SH-SY5Y (cell line): ENCODE measurements at regions not wholly inside any gene's neighbourhood (a gene's known extent, or its start where the extent isn't known, plus 50 kb on each side); places are given as distances from the start of the nearest gene placed in this dataset.

Experiments used
- GATA2 ChIP-seq: IDR thresholded peaks from 2 replicates; pipeline ENCODE4 v1.6.1; 2011; ENCODE audit warnings: mild to moderate bottlenecking, low read depth, low read length
- GATA3 ChIP-seq: IDR thresholded peaks from 2 replicates; pipeline ENCODE4 v1.6.1; 2011; ENCODE audit warnings: low read depth, mild to moderate bottlenecking, low read length, moderate library complexity

DNA sequence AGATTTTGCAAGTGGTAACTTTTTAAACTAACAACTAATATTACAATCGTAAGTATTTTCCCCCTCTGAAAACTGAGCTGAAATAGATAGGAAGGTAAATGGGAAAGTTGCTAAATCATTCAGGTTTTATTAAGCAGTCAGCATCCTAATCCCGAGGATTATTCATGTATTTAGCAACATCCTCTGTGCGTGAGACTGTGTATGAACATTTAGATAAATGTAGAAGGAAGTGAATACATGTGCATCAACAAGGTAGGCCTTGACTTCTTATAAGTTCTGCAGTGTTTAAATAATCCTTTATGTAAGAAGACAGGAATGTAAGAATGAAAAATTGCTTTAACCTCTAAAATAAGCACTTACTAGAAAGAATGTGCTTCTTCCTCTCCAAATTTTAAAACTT is 745.9 kb upstream of the TENM4 start:
- no peak for TF ChIP-seq GATA3
- no peak for TF ChIP-seq GATA2

DNA sequence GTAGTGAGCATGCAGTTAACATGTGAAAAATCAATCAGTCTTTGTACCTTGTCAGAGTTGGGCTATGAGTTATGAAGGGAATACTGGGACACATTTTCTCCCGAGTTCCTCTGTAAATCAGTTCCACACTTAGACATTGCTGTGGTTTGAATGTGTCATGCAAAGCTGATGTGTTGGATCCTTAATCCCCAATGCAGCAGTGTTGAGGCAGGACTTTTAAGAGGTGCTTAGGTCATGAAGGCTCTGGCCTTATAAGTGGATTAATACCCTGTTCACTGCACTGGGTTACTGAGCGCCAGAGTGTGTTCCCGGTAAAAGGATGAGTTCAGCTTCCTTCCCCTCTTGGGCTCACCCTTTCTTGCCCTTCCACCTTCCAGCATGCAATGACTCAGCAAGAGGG is 742.1 kb upstream of the TENM4 start:
- TF ChIP-seq GATA3 (no peak), GATA2 (no peak)

DNA sequence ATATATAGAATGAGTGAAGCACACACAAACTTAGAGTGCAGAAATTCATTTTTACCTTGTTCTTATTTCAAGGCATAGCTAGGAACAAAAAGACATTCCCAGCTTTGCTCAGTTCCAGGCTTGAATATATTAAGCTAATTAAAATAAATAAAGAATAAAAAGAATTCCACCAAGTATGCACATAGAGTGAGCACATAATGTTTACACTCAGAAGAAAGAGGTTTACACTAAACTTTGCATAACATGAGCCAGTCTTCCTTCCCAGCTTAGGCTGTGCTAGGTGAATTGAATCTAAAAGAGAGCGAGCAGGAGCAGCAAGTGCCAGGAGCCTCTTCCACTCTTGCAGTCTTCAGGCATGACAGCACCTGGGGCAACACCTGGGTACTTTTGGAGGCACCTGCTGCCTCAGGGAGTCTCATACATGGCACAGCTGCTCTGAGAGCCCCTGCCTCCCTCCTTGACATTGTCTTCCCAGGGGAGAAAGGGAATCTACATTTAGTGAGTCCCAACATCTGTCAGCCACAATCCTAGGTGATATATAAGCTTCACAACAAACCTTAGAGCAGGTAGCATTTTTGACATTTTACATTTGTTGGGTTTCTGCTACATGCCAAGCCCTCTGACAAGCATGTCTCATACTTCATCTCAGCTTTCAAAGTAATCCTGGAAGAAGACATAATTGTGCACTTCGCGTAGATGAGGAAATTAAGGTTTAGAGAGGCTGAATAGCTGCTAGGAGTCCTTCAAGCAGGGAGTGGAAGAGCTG is 732.7 kb upstream of the TENM4 start:
- TF ChIP-seq GATA3: no peak
- no peak for TF ChIP-seq GATA2

DNA sequence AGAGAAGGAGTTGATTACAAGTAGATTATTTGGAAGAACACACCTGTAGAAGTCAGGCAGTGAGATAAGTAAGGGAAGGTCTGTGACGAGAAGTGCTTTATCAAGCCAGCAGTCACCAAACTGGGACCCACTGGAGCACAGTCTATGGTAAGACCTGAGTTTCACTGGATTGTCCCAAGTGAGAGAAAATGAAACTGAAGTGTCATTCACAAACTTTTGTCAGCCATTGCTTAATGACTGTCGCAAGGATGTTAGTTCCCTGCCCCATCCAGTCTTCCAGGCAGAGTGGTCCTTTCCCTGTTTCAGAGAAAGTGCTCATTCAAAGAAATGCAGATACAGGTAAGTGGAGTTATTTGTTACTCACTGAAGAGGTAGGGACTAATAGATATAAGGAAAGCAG is 728.0 kb upstream of the TENM4 start:
- TF ChIP-seq GATA3: no peak
- no peak for TF ChIP-seq GATA2

DNA sequence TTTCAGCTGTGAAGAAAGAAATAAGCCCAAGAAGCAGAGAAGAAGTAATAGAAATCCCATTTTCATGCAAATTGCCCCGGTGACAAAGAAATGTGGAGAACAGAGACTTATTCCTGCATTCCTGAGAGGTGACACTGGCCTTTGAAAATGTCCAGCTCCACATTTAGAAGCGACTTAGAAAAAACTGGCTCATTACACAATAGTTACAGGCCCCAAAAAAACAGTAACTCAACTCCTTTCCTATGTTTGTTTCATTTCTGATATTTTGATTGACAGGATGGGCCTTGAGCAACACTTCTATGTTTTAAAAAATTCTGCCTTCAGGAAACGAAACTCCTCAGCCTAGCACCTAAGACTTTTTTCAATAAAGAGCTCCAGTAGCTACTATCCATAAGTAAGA is 726.9 kb upstream of the TENM4 start:
- TF ChIP-seq GATA2: no peak

DNA sequence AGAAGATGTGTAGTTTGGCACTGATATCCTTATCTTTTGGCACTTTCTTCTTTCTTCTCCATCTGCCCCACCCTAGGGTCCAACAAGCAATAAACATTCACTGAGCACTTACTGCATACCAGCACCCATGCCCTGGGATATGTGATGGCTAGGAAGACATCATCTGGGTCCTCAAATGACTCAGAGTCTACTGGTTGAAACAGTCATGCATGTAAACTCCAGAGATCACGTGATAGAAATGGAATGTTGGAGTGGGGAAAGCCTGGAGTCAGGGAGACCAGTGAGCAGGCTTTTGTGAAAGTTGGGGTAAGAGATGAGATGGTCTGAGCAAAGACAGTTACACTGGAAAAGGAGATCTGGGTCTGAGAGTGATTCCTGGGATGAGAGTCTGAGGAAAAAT is 724.9 kb upstream of the TENM4 start:
- TF ChIP-seq GATA3: no peak
- no peak for TF ChIP-seq GATA2

DNA sequence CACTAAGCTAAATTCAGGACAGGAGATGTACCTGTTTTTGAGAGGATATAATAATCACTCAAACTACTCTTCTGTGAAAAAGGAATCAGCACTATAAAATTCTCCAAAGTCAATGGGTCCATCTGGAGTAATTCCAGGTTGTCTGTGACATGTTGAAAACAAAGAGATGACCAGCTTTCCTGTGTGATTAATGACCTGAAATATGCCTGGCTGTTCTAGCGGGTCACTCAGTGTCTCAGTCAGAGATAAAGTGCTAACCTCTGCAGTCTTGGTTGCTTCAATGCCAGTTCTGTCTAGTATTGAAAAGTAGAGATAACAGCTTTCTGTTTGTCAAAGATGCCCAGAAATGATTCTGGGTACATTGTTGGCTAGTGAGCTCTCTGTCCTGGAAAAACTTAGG is 722.6 kb upstream of the TENM4 start:
- no peak for TF ChIP-seq GATA3

DNA sequence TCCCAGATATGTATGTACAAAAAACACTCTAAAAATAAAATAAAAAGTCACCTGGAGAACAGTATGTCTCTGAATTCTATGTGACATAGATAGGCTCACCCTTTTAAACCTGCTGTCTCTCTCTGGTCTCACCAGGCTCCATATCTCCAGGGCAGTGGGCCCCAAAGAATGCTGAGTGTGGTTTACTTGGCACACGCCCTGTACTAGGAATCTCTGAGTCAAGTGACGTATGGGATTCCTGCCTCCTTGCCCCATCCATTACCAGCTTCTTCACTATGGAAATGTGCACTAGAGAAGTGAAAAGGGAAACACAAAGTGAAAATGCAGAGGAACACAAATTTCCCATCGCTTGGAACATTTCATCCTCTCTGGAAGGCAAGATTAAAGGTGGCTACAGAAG is 722.2 kb upstream of the TENM4 start:
- TF ChIP-seq GATA3 (no peak), GATA2 (no peak)

DNA sequence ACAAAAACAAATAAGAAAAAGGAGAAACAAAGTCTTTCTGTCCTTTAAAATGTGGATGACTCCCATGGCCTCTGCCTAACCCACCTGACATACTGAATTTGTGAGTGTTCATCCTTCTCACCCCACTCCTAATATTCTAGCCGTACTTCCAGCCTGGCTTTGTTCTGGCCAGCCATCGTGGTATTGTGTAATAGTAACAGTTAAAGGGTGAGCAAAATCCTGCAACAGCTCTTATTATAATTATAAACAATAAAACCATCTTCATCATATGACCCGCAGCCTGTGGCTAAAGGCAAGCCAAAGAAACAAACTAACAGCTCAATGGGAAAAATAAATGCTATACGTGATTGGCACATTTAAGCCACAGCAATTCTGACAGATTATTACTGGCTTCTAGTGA is 721.6 kb upstream of the TENM4 start:
- no peak for TF ChIP-seq GATA2

DNA sequence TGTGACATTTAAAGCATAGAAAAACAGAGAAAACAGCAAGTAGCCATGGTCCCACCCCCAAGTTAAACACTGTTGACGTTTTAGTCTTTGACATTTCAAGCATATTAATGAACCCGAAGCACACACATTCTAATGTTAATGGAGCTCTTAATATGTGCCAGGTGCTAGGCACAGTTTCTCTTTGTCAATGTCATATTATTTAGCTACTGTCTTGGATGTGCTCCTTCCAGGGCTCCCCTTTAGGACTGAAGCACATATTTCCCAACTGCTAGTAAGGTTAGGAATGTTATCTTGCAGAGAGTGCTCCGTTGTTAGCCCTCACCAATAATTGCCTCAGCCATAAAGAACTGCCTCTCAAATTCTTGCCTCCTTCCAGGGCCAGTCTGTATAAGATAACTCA is 716.6 kb upstream of the TENM4 start:
- TF ChIP-seq GATA3: no peak

DNA sequence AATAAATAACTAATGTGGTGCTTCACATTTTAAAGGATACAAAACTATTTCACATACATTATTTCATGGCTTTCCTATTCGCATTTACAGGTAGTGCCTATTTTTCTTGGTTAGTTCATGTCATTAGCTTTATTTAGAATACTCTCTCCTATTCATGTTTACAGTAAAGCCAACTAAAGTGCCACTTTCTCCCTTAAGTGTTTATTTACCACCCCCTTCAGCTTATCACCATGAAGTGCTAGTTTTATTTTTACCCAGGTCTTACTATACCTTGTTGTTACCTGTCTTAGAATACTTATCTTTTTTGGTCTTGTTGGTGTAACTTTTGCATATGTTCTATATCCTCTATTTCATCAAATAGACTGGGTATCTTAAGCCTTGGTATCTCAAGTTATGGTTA is 715.2 kb upstream of the TENM4 start:
- TF ChIP-seq GATA3: no peak
- no peak for TF ChIP-seq GATA2

DNA sequence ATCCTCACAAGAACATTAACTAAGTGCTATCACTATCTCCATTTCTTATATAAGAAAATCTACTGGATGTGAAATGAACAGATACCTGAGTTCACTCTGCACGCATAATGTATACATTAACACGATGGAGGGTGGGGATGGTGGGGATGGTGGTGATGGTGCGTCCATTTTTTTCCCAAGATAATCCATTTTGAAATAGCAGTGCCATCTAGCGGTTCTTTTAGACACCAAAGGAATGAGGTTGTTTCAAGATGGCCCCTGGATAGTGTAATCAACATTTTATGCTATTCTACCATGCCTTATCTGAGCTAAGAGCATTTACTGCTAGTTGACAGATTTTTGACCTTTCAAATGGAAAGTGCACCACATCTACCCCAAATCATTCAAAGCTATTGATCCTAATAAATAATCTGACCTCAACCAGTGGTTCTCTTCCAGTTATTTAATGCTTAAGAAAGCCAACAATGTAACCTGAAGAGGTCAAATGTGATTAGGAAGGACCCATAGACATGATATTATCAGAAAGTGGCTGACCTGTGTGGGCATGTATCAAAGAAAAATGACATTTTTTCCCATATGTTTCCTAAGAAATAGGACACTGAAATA is 714.7 kb upstream of the TENM4 start:
- no peak for TF ChIP-seq GATA3
- TF ChIP-seq GATA2: no peak

DNA sequence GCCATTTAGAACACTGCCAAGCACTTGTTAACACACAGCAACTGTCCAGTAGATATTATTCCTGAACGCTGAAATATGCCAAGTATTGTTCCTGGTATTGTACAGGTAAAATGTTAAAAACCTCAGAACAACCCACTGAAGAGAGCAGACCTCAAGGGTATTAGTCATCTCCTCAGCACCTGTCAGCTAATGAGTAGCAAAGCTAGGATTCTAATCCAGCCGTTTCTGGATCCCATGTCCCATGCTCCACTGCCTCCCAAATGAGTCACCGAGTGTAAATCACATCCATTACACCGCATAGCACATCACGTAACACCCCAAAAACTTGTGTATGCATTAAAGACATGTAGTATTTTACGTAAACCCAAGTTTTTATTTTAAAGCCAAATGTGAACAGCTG is 705.4 kb upstream of the TENM4 start:
- TF ChIP-seq GATA2 (no peak), GATA3 (no peak)

DNA sequence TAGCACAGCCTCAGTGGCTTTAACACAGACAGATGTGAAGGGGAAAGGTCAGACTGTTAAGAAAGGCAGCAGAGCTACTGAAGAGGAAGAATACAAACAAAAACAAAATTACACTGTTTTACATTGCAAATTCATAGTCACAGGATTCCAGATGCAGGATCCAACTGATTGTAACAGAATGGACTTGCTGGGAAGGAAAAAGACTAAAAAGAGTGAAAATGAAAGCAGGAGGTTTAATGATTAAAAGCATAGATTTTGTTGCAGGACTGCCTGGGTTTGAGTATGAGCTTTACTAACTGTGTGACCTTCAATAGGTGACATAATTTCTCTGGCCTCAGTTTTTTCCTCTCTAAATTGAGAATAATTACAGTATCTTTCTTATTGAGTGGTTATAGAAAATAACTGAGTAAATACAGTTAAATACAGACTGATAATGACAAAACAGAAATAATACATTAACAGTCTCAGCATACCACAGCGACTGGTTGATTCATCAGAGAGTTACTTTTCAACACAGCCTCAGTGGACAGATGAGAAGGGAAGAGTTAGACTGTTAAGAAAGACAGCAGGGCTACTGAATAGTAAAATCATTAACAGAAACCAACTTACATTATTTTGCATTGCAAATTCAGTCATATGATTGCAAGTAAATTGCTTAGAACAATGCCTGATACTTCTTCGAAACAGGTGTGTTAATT is 704.2 kb upstream of the TENM4 start:
- TF ChIP-seq GATA3: no peak
- no peak for TF ChIP-seq GATA2

DNA sequence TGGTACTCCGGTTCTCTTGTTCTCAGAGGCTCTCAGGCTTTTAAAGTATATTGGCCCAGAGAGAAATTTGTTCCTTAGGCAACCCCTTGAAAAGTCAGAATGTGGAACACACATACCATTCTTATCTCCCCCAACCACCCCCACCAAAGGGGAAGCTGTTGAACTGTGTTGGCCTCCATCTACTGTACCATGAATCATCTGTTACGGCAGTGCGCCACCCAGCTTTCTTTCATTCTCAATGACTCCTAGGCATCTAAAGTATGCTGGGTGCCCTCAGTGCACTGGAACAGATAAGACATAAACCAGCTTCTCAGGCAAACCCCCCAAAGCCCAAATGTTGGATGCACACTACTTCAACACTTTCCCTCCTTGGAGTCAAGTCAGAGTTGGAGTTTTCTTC is 696.2 kb upstream of the TENM4 start:
- TF ChIP-seq GATA2: no peak
- no peak for TF ChIP-seq GATA3
